Breast epithelium (tissue), 3 donors: ENCODE measurements at regions not wholly inside any gene's neighbourhood (a gene's known extent, or its start where the extent isn't known, plus 50 kb on each side); places are given as distances from the start of the nearest gene placed in this dataset.

Experiments
- CTCF ChIP-seq, 3 donors: fragments of 450-650 bp; IDR thresholded peaks; one replicate each; pipeline ENCODE4 v1.5.1; 2016 to 2017; ENCODE audit warnings: antibody characterized with exemption in 3 of 3, mild to moderate bottlenecking in 3 of 3, moderate library complexity in 3 of 3
- POLR2AphosphoS5 ChIP-seq, 3 donors: sonication (generic); formaldehyde crosslinking; IDR thresholded peaks; one replicate each; pipeline ENCODE4 v1.6.1; 2017; ENCODE audit warnings: antibody characterized with exemption in 3 of 3

GRCh38 chr11:119888119-119888518 is 159.1 kb upstream of the NECTIN1 start:
- TF ChIP-seq CTCF (IDR thresholded peaks at IDR 0.05) (no peak), POLR2AphosphoS5 (IDR thresholded peaks at IDR 0.05) (no peak)
